H9 (cell line): ENCODE measurements at regions not wholly inside any gene's neighbourhood (a gene's known extent, or its start where the extent isn't known, plus 50 kb on each side); places are given as distances from the start of the nearest gene placed in this dataset.

Source experiments
- DNase-seq: peaks from one replicate; pipeline ENCODE4 v3.0.0-alpha.2; 2017
- H2AFZ ChIP-seq: one replicate; pipeline ENCODE4 v1.6.1; 2013; ENCODE audit warnings: mild to moderate bottlenecking, low read length, control low read depth, moderate library complexity
- H2AK5ac ChIP-seq: 2 replicates; pipeline ENCODE4 v1.6.1; 2013; ENCODE audit warnings: low read length, control low read depth, mixed read lengths; ENCODE audit not compliant: insufficient read length
- H2BK120ac ChIP-seq: one replicate; pipeline ENCODE4 v1.6.1; 2013; ENCODE audit warnings: low read depth, mild to moderate bottlenecking, low read length, control low read depth, inconsistent platforms; ENCODE audit not compliant: poor library complexity, severe bottlenecking
- H2BK12ac ChIP-seq: 2 replicates; pipeline ENCODE4 v1.6.1; 2013; ENCODE audit warnings: low read length, control low read depth, mixed read lengths, low read depth; ENCODE audit not compliant: insufficient read length
- H2BK15ac ChIP-seq: 2 replicates; pipeline ENCODE4 v1.6.1; 2013; ENCODE audit warnings: low read depth, low read length, control low read depth
- H2BK20ac ChIP-seq: one replicate; pipeline ENCODE4 v1.6.1; 2013; ENCODE audit warnings: low read depth, mild to moderate bottlenecking, low read length, control low read depth, inconsistent platforms; ENCODE audit not compliant: poor library complexity, severe bottlenecking
- H2BK5ac ChIP-seq: 2 replicates; pipeline ENCODE4 v1.6.1; 2013; ENCODE audit warnings: low read length, control low read depth, mixed read lengths; ENCODE audit not compliant: insufficient read length
- H3K14ac ChIP-seq: 2 replicates; pipeline ENCODE4 v1.6.1; 2013; ENCODE audit warnings: low read length, control low read depth; ENCODE audit not compliant: insufficient read depth
- H3K18ac ChIP-seq: 2 replicates; pipeline ENCODE4 v1.6.1; 2013; ENCODE audit warnings: low read depth, mild to moderate bottlenecking, mixed read lengths, low read length, control low read depth; ENCODE audit not compliant: insufficient read length
- H3K23ac ChIP-seq: 2 replicates; pipeline ENCODE4 v1.6.1; 2013; ENCODE audit warnings: low read length, control low read depth, mixed read lengths, low read depth; ENCODE audit not compliant: insufficient read length
- H3K23me2 ChIP-seq: 2 replicates; pipeline ENCODE4 v1.6.1; 2013; ENCODE audit warnings: low read depth, mild to moderate bottlenecking, mixed read lengths, low read length, control low read depth; ENCODE audit not compliant: insufficient read length, poor library complexity, severe bottlenecking
- H3K27ac ChIP-seq: 2 replicates; pipeline ENCODE4 v1.5.1; 2013; ENCODE audit warnings: low read length, control low read depth, mixed read lengths, low read depth; ENCODE audit not compliant: insufficient read length
- H3K27me3 ChIP-seq: 2 replicates; pipeline ENCODE4 v1.6.1; 2013; ENCODE audit warnings: low read length, control low read depth, inconsistent platforms; ENCODE audit not compliant: insufficient read depth
- H3K4ac ChIP-seq: 2 replicates; pipeline ENCODE4 v1.6.1; 2013; ENCODE audit warnings: low read depth, mild to moderate bottlenecking, control low read depth, inconsistent platforms, low read length, moderate library complexity
- H3K4me1 ChIP-seq: 2 replicates; pipeline ENCODE4 v1.6.1; 2013; ENCODE audit warnings: low read length, control low read depth, inconsistent platforms; ENCODE audit not compliant: insufficient read depth
- H3K4me2 ChIP-seq: 2 replicates; pipeline ENCODE4 v1.6.1; 2013; ENCODE audit warnings: low read length, control low read depth, mixed read lengths; ENCODE audit not compliant: insufficient read length, insufficient read depth
- H3K56ac ChIP-seq: 2 replicates; pipeline ENCODE4 v1.6.1; 2013; ENCODE audit warnings: low read depth, mild to moderate bottlenecking, mixed read lengths, low read length, control low read depth; ENCODE audit not compliant: insufficient read length
- H3K79me1 ChIP-seq: 2 replicates; pipeline ENCODE4 v1.6.1; 2013; ENCODE audit warnings: low read depth, mild to moderate bottlenecking, moderate library complexity, low read length, control low read depth, inconsistent platforms; ENCODE audit not compliant: insufficient read depth, poor library complexity, severe bottlenecking
- H3K79me2 ChIP-seq: 2 replicates; pipeline ENCODE4 v1.6.1; 2013; ENCODE audit warnings: low read length, control low read depth, inconsistent platforms; ENCODE audit not compliant: insufficient read depth
- H3K9ac ChIP-seq: 2 replicates; pipeline ENCODE4 v1.6.1; 2013; ENCODE audit warnings: low read length, control low read depth, mixed read lengths; ENCODE audit not compliant: insufficient read length; ENCODE audit errors: extremely low read depth
- H3K9me3 ChIP-seq: one replicate; pipeline ENCODE4 v1.6.1; 2013; ENCODE audit warnings: low read depth, low read length, inconsistent platforms; ENCODE audit not compliant: control insufficient read depth
- H3T11ph ChIP-seq: one replicate; pipeline ENCODE4 v1.6.1; 2013; ENCODE audit warnings: mild to moderate bottlenecking, low read length, control low read depth, inconsistent platforms
- H4K20me1 ChIP-seq: one replicate; pipeline ENCODE4 v1.6.1; 2013; ENCODE audit not compliant: control insufficient read depth, insufficient read length, insufficient read depth
- H4K5ac ChIP-seq: 2 replicates; pipeline ENCODE4 v1.6.1; 2013; ENCODE audit warnings: low read depth, mild to moderate bottlenecking, mixed read lengths, low read length, control low read depth; ENCODE audit not compliant: insufficient read length
- H4K8ac ChIP-seq: replicated peaks from 2 replicates; pipeline ENCODE4 v1.6.1; 2013; ENCODE audit warnings: low read length, control low read depth, mixed read lengths, low read depth; ENCODE audit not compliant: insufficient read length
- H4K91ac ChIP-seq: 2 replicates; pipeline ENCODE4 v1.6.1; 2013; ENCODE audit warnings: low read depth, mild to moderate bottlenecking, moderate library complexity, mixed read lengths, low read length, control low read depth; ENCODE audit not compliant: insufficient read length
- H3K27ac Mint-ChIP-seq, 3 experiments: 2 replicates in 2 of 3; 3 replicates in 1 of 3; pipeline ENCODE4 v1.8.0; 2020 to 2021; ENCODE audit warnings: mixed read lengths in 3 of 3, mild to moderate bottlenecking in 1 of 3, moderate library complexity in 1 of 3
- H3K27me3 Mint-ChIP-seq: 2 replicates; pipeline ENCODE4 v1.8.0; 2021; ENCODE audit warnings: low read depth, mild to moderate bottlenecking, moderate library complexity, mixed read lengths
- H3K36me3 Mint-ChIP-seq, 3 experiments: 2 replicates in 2 of 3; 3 replicates in 1 of 3; pipeline ENCODE4 v1.8.0; 2020 to 2021; ENCODE audit warnings: low read depth in 3 of 3, mixed read lengths in 3 of 3; ENCODE audit not compliant: insufficient read depth in 1 of 3
- H3K4me1 Mint-ChIP-seq, 2 experiments: 2 replicates each; pipeline ENCODE4 v1.8.0; 2020; ENCODE audit warnings: mixed read lengths in 2 of 2
- H3K4me3 Mint-ChIP-seq, 2 experiments: 2 replicates in 1 of 2; 3 replicates in 1 of 2; pipeline ENCODE4 v1.8.0; 2020 to 2021; ENCODE audit warnings: mild to moderate bottlenecking in 2 of 2, mixed read lengths in 2 of 2, moderate library complexity in 1 of 2
- H3K9me3 Mint-ChIP-seq, 2 experiments: 2 replicates in 1 of 2; 3 replicates in 1 of 2; pipeline ENCODE4 v1.8.0; 2020; ENCODE audit warnings: mild to moderate bottlenecking in 2 of 2, mixed read lengths in 2 of 2, moderate library complexity in 1 of 2
- WGBS: extraction: QIAGEN DNeasy Blood & Tissue Kit; methylation state at CpG from one replicate; pipeline ENCODE4 v1.1.7; 2013; ENCODE audit warnings: missing lambda C conversion rate, low lambda C conversion rate, mixed read lengths; ENCODE audit not compliant: insufficient read length; ENCODE audit errors: extremely low coverage; 5-methylcytosine and 5-hydroxymethylcytosine counted together
- TF ChIP-seq, protein P1 (sequence below): fragments of 200-600 bp; sonication (generic); conservative IDR thresholded peaks from 3 replicates; pipeline ENCODE4 v1.8.0; 2021; ENCODE audit warnings: antibody characterized with exemption, mild to moderate bottlenecking

DNA sequence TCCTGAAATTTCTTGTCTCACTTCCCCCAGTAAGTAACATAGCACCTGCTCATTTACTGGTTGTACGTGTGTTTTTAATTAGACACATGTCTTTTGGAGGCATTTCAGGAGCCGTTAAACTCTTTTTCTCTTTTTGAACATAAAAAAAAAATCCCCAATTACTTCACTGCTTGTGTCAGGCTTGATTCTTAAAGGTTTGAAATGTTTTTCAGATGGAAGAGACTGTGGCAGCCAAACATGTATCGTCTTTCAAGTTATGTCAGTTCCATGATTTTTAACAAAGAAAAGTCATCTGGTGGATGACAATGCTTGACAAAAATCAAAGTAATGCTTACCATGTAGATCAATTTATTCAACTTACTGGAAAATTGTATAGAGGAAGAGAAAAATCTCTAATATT is 585.8 kb downstream of the GATA3 start:
- H2BK5ac ChIP-seq: no peak overlapping the region
- H3K23ac ChIP-seq: no peak overlapping the region
- H3T11ph ChIP-seq: no peak overlapping the region
- H4K8ac ChIP-seq: no peak overlapping the region
- H4K20me1 ChIP-seq: no peaks in the 10 kb centered on the region
- H3K79me2 ChIP-seq: no peaks in the 10 kb centered on the region
- Mint-ChIP-seq H3K27me3 (no peaks in the 10 kb centered on the region; the same call in none of the 2 replicates), H3K27ac (no peak overlapping the region), H3K9me3 (peaks cover 8 to 15% of the 10 kb centered on the region in 2 experiments; a peak in 4 of 5 replicates), H3K4me3 (no peak overlapping the region), H3K36me3 (peaks cover 0 to 11% (median 8%) of the 10 kb centered on the region in 3 experiments; a peak in 5 of 7 replicates), H3K4me1 (peaks cover 0 to 3% of the 10 kb centered on the region in 2 experiments; a peak in 1 of 4 replicates)
- no peak overlapping the region for H3K4ac ChIP-seq
- no peaks in the 10 kb centered on the region for H3K23me2 ChIP-seq
- no peak overlapping the region for H4K91ac ChIP-seq
- no CpG with 5 or more reads among the region's 3 CpGs for WGBS
- H3K9me3 ChIP-seq: no peaks in the 10 kb centered on the region
- H4K5ac ChIP-seq: no peak overlapping the region
- no peak overlapping the region for H2BK120ac ChIP-seq
- H3K18ac ChIP-seq: no peak overlapping the region
- no peak overlapping the region for H3K56ac ChIP-seq
- no peaks in the 10 kb centered on the region for H3K4me1 ChIP-seq
- no peaks in the 10 kb centered on the region for H3K27me3 ChIP-seq
- no peak overlapping the region for H2BK12ac ChIP-seq
- H2AFZ ChIP-seq: no peak overlapping the region
- DNase-seq: no peak
- H3K27ac ChIP-seq: no peak overlapping the region
- TF ChIP-seq, protein P1, sequence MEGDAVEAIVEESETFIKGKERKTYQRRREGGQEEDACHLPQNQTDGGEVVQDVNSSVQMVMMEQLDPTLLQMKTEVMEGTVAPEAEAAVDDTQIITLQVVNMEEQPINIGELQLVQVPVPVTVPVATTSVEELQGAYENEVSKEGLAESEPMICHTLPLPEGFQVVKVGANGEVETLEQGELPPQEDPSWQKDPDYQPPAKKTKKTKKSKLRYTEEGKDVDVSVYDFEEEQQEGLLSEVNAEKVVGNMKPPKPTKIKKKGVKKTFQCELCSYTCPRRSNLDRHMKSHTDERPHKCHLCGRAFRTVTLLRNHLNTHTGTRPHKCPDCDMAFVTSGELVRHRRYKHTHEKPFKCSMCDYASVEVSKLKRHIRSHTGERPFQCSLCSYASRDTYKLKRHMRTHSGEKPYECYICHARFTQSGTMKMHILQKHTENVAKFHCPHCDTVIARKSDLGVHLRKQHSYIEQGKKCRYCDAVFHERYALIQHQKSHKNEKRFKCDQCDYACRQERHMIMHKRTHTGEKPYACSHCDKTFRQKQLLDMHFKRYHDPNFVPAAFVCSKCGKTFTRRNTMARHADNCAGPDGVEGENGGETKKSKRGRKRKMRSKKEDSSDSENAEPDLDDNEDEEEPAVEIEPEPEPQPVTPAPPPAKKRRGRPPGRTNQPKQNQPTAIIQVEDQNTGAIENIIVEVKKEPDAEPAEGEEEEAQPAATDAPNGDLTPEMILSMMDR: no peak
- H3K9ac ChIP-seq: no peak overlapping the region
- no peaks in the 10 kb centered on the region for H3K79me1 ChIP-seq
- no peak overlapping the region for H2BK15ac ChIP-seq
- no peak overlapping the region for H2BK20ac ChIP-seq
- H2AK5ac ChIP-seq: no peak overlapping the region
- no peak overlapping the region for H3K4me2 ChIP-seq
- H3K14ac ChIP-seq: no peak overlapping the region
